Gastrocnemius medialis (tissue), 4 donors: ENCODE measurements at regions not wholly inside any gene's neighbourhood (a gene's known extent, or its start where the extent isn't known, plus 50 kb on each side); places are given as distances from the start of the nearest gene placed in this dataset.

Experiments used
- CTCF ChIP-seq, 5 experiments: fragments of 450-650 bp in 3 of 5; fragments of 200-600 bp in 2 of 5; sonication (generic) in 2 of 5; IDR thresholded peaks in 4 of 5; conservative IDR thresholded peaks in 1 of 5; 1 replicate in 4 of 5; 2 replicates in 1 of 5; pipeline ENCODE4 v1.5.1; 2016 to 2019; ENCODE audit warnings: antibody characterized with exemption in 5 of 5, mild to moderate bottlenecking in 3 of 5, moderate library complexity in 3 of 5
- POLR2A ChIP-seq, 2 donors: fragments of 450-650 bp; IDR thresholded peaks; one replicate each; pipeline ENCODE4 v1.6.1; 2017; ENCODE audit warnings: antibody characterized with exemption in 2 of 2, mild to moderate bottlenecking in 2 of 2, moderate library complexity in 2 of 2

- no peak for TF ChIP-seq CTCF (IDR thresholded peaks at IDR 0.05 in 4 of 5, conservative IDR thresholded peaks at IDR 0.05 in 1 of 5)
- TF ChIP-seq POLR2A (IDR thresholded peaks at IDR 0.05) = no peak
These were observed 185.4 kb upstream of the AJAP1 start for GRCh38 chr1:4468804-4469514.
